ENCODE measurements at regions not wholly inside any gene's neighbourhood (a gene's known extent, or its start where the extent isn't known, plus 50 kb on each side); places are given as distances from the start of the nearest gene placed in this dataset.
"Not testable (repeated sequence)": the region's sequence is repeated elsewhere in the genome, so short reads cannot be mapped to it uniquely, and the experiment has no call there.

GRCh38 chr20:30484009-30484748 is 773.3 kb upstream of the DEFB115 start:
- DNase-seq (ENCODE audit: low read depth), result no peak

GRCh38 chr20:30484749-30485070 is 772.8 kb upstream of the DEFB115 start:
- DNase-seq (ENCODE audit: low read depth), result no peak

GRCh38 chr20:30485331-30486102 is 771.9 kb upstream of the DEFB115 start:
- no peak for DNase-seq (ENCODE audit: low read depth)

DNA sequence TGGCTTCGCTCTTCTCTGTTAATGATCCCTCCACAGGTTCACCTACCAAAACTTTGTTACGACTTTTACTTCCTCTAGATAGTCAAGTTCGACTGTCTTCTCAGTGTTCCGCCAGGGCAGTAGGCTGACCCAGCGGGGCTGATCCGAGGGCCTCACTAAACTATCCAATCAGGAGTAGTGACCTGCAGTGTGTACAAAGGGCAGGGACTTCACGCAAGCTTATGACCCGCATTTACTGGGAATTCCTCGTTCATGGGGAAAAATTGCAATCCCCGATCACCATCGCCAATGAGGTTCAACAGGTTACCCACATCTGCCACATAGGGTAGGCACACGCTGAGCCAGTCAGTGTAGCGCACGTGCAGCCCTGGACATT is 771.4 kb upstream of the DEFB115 start:
- no peak for DNase-seq (ENCODE audit: low read depth)

DNA sequence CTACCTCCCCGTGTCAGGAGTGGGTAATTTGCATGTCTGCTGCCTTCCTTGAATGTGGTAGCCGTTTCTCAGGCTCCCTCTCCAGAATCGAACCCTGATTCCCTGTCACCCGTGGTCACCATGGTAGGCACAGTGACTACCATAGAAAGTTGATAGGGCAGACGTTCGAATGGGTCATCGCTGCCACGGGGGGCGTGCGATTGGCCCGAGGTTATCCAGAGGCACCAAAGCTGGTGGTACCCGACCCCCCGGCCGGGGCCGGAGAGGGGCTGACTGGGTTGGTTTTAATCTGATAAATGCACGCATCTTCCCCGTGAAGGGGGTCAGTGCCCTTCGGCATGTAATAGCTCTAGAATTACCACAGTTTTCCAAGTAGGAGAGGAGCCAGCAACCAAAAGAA is 770.0 kb upstream of the DEFB115 start:
- DNase-seq (ENCODE audit: low read depth), result not testable (repeated sequence)

- no peak for DNase-seq (ENCODE audit: low read depth)
Observed at GRCh38 chr20:30487947-30488926, 769.2 kb upstream of the DEFB115 start.

DNA sequence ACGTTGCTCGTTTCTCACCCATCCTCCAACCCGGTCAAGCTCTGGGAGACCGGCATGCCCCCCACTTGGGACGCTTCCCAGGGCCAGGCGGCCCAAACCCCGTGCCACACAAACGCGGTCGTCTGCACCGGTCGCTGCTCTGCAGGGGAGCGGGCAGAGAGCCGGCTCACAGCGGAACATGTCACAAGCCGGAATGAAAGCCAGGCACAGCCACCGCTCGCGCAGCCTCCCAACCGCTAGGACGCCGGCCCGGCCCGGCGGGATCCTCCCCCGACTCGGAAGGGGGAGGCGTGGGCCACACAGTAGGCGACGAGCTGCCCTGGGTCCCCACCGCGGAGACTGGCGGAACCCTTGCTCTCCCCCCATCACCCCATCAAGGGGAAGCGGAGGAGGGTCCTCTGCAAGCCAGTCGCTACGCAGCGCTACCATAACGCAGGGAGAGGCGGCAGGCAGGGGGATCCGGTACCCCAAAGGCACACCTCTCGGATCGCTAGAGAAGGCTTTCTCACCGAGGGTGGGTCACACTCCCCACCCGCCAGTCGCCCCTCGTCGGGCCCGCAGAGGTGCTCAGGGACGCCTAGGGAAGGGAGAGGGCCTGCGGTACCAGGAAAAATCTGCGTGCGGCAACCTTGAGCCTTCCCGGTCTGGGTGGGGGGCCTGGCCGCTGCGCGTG is 768.4 kb upstream of the DEFB115 start:
- DNase-seq (ENCODE audit: low read depth), result no peak

DNA sequence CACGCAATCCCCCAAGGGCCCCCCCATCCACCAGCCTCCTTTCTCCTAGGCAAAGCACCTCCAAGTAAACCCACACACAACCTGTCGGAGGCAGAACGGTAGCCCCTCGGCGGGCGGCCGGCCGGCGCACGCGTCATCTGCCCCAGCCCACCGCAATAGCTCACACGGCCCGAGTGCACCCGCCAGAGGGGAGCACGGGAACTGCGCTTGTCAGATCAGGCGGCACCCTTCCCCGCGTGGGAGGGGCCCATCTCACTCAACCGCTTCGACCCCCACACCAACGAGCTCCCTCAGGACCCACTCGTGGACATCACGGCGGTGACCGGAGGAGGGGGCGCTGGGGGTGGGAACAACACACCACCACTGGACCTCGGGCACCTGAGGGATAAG is 767.9 kb upstream of the DEFB115 start:
- DNase-seq (ENCODE audit: low read depth), result no peak

- no peak for DNase-seq (ENCODE audit: low read depth)
Observed at GRCh38 chr20:30491016-30491415, 766.4 kb upstream of the DEFB115 start.

DNA sequence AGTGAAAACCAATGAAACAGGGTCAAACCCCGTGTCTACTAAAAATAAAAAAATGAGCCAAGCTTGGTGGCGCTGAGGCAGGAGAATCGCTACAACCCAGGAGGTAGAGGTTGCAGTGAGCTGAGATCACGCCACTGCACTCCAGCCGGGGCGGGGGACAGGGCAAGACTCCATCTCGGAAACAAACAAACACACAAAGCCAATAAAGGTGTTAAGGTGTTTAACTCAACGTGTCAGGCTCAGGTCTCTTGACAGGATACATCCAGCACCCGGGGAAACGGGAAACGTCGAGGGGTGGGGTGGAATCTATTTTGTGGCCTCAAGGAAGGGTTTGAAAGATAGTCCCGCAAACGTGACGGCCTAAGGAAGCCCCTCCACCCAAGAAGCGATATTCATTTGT is 760.8 kb upstream of the DEFB115 start:
- DNase-seq (ENCODE audit: low read depth), result not testable (repeated sequence)

DNA sequence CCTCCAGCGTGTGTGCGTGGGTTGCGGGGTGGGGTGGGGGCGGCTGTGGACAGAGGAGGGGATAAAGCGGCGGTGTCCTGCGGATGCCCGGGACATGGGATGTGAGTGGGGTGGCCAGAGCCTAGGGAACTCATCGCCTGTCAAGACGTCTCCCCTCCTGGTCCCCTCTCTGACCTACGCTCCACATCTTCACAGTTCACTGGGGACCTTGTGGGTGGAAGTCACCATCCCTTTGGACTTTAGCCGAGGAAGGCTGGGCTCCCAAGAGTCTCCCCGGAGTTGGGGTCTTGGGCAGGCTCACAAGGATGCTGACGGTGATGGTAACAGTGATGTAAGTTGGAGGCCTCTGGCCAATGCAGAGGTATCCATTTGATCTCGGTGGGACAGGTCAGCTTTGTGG is 760.3 kb upstream of the DEFB115 start:
- DNase-seq (ENCODE audit: low read depth), result not testable (repeated sequence)

DNA sequence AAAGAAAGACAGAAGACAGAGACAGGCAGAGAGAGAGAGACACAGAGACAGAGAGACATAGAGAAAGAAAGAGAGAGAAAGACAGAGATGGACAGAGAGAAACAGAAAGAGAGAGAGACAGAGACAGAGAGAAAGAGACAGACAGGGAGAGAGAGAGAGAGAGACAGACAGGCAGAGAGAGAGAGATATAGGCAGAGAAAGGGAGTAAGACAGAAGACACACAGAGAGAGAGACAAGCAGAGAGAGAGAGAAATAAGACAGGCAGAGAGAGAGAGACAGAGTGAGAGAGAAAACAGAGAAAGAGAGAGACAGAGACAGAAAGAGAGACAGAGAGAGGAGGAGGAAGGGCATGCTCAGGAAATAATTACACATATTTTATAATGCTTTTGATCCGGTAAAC is 758.3 kb upstream of the DEFB115 start:
- DNase-seq (ENCODE audit: low read depth), result no peak

DNA sequence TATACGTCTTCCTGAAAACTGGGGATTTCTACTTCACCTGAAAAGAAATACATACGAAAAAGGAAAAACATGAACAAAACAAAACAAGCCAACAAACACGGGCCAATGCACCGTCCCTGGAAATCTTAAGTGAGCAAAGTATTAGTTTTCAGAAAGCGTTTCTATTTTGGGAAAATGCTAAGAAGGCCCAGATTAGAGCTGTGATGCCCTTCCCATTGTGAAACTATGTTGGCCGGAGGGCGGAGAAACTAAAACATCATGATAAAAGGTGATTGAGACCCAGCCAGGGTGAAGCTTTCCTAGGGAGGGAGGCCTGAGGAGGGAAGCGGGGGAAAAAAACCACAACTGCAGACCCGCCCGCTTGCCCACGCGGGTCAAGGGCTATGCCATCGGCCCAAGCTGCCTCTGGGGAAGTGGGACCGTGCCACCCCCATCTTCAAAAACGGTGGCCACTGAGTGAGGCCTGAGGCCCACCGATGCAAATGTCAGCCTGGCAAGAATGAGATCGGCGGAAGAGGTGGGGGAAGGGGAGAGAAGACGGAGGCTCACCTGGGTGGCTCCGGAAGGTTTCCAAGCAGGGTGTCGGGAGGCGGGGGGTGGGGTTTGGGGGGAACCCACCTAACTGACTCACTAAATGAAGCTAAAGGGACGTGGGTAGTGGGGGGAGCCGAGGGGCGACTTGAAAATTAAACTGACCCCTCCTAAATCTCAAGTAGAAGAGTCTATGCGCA is 757.6 kb upstream of the DEFB115 start:
- not testable (repeated sequence) for DNase-seq (ENCODE audit: low read depth)

- not testable (repeated sequence) for DNase-seq (ENCODE audit: low read depth)
Observed at GRCh38 chr20:30500447-30500820, 757.0 kb upstream of the DEFB115 start.

GRCh38 chr20:30500829-30501440 is 756.5 kb upstream of the DEFB115 start:
- no peak for DNase-seq (ENCODE audit: low read depth)

DNA sequence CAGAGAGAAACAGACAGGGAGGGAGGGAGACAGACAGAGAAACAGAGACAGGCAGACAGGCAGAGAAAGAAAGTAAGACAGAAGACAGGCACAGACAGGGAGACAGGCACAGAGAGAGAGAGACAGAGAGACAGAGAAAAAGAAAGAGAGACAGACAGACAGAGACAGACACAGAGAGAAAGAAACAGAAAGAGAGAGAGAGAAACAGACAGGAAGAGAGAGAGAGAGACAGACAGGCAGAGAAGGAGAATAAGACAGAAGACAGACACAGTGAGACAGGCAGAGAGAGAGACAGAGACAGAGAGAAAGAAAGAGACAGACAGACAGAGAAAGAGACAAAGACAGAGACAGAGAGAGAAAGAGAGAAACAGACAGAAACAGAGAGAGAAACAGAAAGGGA is 754.8 kb upstream of the DEFB115 start:
- DNase-seq (ENCODE audit: low read depth), result no peak

DNA sequence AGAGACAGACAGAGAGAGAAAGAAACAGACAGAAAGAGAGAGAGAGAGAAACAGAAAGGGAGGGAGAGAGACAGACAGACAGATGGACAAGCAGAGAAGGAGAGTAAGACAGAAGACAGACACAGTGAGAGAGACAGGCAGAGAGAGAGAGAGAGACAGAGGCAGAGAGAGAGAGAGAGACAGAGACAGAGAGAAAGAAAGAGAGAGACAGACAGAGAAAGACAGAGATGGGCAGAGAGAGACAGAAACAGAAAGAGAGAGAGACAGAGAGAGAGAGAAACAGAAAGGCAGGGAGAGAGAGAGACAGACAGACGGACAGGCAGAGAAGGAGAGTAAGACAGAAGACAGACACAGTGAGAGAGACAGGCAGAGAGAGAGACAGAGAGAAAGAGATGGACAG is 754.3 kb upstream of the DEFB115 start:
- not testable (repeated sequence) for DNase-seq (ENCODE audit: low read depth)

GRCh38 chr20:30503992-30504570 is 753.4 kb upstream of the DEFB115 start:
- DNase-seq (ENCODE audit: low read depth), result no peak

DNA sequence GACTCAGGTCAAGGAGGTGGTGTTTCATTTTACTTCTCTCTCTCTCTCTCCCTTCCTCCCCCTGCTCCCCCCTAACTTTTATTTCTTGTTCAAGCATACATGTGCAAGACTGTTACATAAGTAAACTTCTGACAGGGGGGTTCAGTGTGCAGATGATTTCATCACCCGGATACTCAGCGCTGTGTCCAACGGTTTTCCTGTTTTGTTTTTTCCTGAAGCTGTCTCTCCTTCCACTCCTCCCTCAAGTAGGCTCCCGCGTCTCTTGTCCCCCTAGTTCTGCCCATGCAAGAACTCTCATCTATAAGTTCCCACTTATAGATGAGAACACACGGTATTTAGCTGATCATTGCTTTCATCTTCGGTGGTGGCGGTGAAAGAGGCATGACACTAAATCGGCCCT is 751.9 kb upstream of the DEFB115 start:
- DNase-seq (ENCODE audit: low read depth), result no peak

DNA sequence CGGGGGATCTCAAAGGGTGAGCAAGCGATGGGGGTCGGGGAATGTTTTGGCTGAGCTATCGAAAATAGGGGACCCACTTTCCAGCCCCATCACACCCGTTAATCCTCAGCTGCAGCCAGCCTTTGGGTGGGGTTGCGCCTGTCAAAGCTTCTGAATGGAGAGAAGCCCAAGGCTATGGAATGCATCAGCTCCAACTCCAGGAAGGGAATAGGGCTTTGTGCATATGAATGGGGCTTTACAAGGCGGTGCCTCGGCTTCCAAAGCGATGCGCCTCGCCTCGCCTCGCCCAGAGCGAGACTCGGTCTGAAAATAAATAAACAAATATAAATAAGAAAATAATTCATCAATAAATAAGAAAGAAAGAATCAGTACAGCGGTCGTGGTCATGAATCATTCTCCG is 751.4 kb upstream of the DEFB115 start:
- DNase-seq (ENCODE audit: low read depth), result no peak

GRCh38 chr20:30508382-30508781 is 749.1 kb upstream of the DEFB115 start:
- DNase-seq (ENCODE audit: low read depth), result not testable (repeated sequence)

All from activated T-cell treated with anti-CD3 and anti-CD28 coated beads for 24 hours (primary cell).